ENCODE measurements at regions not wholly inside any gene's neighbourhood (a gene's known extent, or its start where the extent isn't known, plus 50 kb on each side); places are given as distances from the start of the nearest gene placed in this dataset.
"Not testable (repeated sequence)": the region's sequence is repeated elsewhere in the genome, so short reads cannot be mapped to it uniquely, and the experiment has no call there.

DNA sequence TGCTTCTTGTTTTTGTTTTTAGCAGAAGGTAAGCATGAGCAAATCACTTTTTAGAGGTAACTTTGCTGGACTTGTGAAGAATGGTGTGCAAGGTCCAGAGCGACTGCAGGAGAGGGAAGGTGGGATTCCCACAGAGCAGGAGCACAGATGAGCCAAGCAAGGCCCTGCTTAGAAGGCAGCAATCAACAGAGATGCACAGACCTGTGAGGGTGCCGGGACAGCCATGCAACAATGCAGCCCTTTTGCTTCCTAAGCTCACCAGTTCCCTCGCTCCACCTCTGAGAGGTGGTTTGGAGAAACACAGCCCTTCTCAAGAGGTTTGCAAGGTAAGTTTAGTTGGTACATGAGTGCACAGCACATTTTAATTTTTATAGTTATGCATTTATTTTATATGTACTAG, 85.1 kb upstream of the FBXO28 start:
- DNase-seq: not testable (repeated sequence)

DNA sequence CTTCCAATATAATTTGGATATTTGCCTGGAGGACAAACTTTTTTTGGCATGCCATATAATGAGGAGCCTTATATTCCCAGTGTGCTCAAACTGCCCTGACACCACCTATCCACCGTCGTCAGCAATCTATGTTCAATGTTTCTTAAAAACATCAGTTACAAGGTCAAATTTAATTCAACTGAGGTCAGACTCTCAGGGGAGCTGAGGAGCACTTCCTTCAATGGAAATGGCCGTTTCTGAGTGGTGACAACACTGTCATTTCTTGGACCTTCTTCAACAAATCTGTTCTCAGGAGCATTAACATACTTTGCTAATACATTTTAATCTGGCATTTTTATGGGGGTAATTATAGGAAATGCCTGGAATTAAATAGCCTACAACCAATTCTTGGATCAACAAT, 90.8 kb upstream of the FBXO28 start:
- DNase-seq: not testable (repeated sequence)

DNA sequence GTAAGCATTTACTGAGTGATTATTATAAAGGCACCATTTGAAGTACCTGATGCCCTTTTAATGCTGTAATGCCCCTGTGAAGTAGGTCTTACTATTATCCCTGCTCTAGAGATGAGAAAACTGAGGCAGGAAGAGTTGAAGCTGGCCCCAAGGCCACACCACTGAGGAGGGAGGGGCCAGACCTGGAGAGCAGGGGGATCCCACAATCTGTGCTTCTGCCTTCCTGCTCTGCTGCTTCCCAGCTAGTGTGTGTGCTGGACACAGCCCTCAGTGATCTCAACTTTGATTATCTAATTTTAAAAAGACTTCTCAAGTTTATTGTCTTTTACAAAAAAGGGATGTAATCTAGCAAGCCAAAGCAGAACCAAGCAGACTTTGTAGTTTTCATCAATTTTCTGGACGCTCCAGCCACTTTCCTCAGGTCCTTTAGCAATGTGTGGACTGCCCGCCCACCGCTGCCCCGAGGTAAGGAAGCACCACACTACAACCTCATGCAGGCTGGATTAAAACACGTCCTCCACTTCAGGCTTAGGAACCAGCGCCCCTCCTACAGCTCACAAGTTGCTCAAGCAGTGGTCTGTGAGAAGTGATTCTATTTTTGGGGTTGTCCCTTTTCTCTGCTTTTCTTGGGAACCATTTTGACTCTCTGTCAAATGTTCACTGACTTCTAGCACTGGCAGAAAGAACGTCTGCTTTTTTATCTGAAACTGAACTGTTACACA, 91.5 kb upstream of the FBXO28 start:
- not testable (repeated sequence) for DNase-seq

DNA sequence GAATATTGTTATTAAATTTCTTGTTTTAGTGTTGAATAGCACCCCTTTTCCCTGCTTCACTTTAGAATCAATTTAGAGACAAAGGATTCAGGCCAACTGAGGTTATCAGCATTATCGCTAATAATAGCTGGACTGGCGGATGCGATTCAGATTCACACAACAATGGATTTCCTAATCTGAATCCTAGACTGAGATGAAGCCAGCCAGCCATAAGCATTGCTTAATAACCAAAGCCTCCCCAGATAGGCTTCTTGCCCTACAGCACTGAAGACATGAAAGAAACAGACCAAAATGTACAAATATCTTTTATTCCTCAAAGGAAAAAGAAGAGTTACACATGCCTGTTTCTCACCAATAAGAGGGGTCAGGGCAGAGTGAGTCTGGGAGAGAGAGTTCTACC, 94.0 kb upstream of the FBXO28 start:
- DNase-seq: not testable (repeated sequence)

DNA sequence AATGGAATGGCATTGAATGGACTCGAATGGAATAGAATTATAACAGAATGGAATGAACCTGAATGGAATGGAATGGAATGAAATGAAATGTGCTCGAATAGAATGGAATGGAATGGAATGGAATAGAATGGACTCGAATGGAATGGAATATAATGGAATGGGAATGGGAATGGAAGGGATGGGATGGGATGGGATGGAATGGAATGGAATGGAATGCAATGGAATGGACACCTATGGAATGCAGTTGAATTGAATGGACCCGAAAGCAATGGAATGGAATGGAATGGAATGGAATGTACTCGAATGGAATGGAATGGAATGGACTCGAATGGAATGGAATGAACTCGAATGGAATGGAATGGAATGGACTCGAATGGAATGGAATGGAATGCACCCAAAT, 98.1 kb upstream of the FBXO28 start:
- not testable (repeated sequence) for DNase-seq

DNA sequence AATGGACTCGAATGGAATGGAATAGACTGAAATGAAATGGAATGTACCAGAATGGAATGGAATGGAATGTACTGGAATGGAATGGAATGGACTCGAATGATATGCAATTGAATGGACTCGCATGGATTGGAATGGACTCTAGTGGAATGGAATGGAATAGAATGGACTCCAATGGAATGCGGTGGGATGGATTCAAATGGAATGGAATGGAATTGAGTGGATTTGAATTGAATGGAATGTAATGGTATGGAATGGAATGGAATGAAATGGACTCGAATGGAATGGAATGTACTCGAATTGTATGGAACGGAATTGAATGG, 99.6 kb upstream of the FBXO28 start:
- no peak for DNase-seq

DNA sequence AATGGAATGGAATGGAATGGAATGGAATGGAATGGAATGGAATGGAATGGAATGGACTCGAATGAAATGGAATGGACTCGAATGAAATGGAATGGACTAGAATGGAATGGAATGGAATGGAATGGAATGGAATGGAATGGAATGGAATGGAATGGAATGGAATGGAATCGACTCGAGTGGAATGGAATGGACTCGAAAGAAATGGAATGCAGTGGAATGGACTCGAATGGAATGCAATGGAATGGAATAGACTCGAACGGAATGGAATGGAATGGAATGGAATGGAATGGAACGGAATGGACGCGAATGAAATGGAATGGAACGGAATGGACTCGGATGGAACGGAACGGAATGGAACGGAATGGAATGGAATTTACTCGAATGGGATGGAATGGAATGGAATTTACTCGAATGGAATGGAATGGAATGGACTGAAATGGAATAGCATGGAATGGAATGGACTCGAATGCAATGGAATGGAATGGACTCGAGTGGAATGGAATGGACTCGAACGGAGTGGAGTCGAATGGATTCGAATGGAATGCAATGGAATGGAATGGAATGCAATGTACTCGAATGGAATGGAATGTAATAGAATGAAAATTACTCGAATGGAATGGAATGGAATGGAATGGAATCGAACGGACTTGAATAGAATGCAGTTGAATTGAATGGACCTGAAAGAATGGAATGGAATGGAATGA, 100.1 kb upstream of the FBXO28 start:
- not testable (repeated sequence) for DNase-seq

DNA sequence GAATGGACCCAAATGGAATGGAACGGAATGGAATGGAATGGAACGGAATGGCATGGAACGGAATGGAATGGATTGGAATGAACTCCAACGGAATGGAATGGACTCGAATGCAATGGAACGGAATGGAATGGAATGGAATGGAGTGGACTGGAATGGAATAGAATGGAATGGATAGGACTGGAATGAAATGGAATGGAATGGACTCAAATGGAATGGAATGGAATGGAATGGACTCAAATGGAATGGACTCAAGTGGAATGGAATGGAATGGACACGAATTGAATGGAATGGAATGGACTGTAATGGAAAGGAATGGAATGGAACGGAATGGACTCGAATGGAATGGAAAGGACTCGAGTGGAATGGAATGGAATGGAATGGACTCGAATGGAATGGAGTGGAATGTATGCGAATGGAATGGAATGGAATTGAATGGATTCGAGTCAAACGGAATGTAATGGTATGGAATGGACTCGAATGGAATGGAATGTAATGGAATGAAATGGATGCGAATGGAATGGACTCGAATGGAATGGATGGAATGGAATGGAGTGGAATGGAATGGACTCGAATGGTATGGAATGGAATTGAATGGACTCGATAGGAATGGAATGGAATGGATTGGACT, 101.0 kb upstream of the FBXO28 start:
- not testable (repeated sequence) for DNase-seq

DNA sequence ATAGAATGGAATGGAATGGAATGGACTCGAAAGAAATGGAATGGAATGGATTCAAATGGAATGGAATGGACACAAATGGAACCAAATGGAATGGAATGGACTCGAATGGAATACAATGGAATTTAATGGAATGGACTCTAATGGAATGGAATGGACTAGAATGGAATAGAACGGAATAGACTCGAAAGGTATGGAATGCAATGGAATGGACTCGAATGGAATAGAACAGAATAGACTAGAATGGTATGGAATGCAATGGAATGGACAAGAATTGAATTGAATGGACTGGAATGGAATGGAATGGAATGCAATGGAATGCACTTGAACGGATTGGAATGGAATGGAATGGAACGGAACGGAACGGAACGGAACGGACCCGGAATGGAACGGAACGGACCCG, 101.7 kb upstream of the FBXO28 start:
- not testable (repeated sequence) for DNase-seq

DNA sequence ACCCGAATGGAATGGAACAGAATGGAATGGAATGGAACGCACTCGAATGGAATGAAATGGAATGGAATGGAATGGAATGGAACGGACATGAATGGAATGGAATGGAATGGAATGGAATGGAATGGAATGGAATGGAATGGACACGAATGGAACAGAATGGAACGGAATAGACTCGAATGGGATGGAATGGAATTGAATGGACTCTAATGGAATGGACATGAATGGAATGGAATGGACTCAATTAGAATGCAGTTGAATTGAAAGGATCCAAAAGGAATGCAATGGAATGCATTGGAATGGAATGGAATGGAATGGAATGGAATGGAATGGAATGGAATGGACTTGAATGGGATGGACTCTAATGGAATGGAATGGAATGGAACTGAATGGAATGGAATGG, 102.2 kb upstream of the FBXO28 start:
- not testable (repeated sequence) for DNase-seq

DNA sequence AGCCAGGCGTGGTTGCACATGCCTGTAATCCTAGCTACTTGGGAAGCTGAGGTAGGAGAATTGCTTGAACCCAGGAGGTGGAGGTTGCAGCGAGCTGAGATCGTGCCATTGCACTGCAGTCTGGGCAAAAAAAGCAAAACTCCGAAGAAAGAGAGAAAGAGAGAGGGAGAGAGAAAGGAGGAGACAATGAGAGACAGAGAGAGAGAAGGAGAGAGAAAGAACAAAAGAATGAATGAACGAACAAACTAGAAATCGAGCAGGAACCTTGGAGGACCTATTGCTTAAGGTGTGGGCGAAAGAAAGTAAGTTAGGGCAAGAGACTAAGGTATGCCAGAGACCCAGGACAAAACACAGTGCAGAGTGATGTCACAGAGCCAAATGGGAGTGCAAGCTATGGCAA, 102.8 kb upstream of the FBXO28 start:
- not testable (repeated sequence) for DNase-seq

DNA sequence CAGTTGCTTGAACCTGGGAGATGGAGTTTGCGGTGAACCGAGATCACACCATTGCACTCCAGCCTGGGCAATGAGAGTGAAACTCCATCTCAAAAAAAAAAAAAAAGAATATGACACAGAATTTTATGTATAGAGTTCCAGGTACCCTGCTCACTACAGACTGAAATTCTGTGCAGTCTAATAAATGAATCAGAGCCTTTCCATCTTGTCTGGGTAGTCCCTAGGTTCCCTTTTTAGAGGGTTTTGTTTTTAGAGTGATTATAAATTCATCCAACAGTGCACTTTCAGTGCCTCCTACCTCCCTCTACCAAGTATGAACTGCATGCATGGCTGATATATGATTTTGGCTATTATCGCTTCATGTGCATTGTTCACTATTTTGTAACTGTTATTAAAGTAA, 107.9 kb upstream of the FBXO28 start:
- not testable (repeated sequence) for DNase-seq

DNA sequence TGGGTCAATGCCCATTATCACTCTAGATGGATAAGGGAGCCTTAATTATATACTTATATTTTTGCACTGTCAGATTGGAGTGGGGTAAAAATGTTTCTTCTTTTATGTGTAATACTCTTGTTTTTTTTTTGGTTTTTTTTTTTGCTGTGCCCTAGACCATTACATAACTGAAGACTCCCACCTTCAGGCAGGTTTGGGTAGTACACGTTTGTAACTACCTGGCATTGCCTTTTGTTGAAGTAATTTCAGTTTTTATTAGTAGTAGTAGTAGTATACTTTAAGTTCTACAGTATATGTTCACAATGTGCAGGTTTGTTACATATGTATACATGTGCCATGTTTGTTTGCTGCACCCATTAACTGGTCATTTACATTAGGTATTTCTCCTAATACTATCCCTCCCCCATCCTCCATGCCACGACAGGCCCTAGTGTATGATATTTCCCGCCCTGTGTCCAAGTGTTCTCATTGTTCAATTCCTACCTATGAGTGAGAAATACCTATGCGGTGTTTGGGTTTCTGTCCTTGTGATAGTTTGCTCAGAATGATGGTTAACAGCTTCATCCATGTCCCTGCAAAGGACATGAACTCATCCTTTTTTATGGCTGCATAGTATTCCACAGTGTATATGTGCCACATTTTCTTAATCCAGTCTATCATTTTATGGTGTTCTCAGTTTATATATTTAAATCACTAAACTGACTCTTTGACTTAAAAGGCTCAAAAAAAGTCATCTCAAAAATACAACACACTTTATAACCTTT, 109.2 kb upstream of the FBXO28 start:
- not testable (repeated sequence) for DNase-seq

DNA sequence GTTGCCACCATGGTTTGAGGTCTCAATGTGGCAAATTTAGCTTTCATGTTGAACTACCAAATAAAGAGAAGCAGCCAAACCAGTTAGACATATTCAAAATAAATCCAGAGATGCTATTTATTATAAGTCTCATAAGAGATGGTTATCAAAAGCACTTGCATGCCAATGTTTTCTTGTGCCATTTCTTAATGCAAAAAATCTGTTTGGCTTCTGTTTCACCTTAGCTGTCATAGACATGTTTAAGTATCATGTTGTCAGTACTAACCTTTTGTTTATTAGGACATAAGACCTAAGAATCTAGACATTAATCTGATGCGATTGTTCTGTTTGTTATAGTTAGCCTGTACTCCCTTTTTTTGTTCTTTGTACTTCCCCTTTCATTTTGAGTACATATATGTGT, 110.0 kb upstream of the FBXO28 start:
- DNase-seq: not testable (repeated sequence)

DNA sequence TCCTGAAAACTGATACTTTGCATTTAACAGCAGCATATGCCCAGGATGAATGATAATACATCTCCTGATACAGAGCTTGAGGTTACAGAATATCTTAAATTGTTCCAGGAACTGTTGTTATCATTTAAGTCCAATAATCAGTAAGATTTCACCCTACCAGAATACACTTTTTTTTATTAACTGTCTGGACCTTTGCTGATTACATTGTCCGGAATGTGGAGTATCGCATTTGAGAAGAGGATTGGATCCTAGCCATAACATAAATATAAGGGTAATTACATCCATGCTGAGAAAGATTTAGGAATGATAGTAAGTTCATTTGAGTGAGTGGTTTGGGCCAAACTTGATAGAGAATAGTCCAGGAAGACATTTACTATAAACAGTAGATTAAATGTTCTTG, 112.2 kb upstream of the FBXO28 start:
- DNase-seq: not testable (repeated sequence)

DNA sequence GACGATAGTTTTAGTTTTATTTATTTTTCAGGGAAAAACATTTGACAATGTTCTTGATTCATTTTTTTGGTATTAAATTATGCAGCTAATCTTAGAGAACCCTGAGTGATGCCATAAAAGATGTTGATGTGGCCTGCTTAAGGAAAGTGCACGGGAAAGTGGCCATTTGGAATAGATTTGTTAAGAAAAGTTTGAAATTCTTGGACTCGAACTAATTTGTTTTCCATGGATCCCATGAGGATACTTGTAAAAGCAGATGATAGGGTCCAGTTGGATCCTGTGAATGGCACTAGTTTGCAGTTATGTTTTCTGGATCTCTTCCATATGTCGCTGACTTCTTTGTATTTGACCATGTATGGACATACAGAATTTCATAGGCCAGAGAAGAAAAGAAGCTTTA, 114.2 kb upstream of the FBXO28 start:
- DNase-seq: not testable (repeated sequence)

DNA sequence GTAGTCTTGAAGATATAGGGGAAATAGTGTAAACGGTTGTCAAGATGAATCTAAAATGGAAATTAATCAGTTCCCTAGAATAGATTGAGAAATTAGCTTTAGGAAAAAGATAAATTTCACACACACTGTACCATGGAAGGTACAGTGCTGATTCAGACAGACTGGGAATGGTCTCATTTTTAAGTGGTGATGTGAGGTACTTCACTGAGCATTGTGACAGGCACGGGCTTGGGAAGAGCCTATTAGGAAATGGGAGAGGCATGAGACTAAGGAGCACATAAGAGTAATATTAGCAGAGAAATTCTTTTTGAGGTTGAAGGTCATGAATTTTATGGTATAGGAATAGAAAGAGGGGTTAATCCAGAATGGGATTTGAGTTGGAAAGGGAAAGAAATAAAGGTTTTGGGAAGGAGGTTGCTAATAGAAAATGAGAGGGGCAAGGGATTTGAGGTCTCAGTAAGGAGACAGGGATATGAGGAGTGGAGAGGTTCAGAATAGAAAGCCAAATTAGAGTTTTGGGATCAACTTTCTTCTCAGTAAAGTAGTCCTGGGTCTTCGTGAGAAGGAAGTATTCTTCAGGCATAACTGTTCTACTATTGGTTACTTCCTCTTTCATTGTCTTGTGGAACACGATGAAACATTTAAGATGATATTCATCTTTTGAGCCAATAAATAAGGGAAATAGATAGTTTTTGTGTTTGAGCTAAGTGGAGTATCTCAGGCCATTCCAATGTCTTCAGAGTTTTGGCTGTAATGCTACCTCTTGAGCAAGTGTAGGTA, 115.0 kb upstream of the FBXO28 start:
- DNase-seq: not testable (repeated sequence)

DNA sequence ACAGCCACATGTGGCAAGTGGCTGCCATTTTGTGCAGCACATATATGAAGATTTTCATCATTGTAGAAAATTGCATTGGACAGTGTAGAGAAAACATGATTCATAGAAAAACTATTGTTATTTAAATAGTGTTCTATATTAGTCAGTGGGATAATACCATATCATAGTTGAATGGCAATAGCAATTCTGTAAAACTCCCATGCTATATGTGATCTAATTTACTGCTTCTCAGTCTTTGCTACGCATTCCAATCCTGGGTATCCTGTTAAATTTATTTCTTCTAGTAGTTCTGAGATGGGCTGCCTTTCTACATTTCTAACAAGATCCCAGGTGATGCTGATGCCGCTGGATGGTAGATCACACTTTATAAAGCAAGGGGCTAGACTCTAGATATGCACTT, 117.5 kb upstream of the FBXO28 start:
- not testable (repeated sequence) for DNase-seq

DNA sequence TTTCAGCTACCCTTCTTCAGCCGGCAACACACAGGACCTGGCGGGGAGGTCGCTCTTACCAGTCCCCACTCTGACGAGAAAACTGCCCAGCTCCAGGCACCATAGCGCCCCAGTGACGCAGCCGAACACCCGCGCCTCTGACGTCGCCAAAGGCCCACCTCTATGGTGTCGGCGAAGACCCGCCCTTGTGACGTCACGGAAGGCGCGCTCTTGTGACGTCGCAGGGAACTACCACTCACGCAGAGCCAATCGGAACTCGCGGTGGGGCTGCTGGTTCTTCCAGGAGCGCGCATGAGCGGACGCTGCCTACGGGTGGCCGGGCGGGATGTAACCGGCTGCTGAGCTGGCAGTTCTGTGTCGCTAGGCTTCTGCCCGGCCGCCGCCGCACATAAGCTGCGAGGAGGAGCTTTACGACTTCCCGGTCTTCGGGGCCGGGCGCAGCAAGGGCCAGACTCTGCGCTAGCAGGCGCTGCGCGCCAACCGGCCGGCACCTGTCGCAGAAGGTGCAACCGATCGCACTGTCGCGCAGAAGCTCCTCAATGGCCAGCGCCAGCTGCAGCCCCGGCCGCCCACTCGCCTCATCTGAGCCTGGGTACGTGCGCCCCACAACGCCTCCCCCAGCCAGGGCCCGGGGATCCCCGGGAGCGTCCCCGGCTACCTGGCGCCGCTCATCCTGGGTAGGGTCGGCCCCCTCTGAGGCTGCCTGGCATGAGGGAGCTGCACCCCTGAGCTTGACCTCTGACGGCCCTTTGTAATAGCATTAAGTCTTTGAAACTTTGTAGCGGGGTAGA, 121.3 kb upstream of the FBXO28 start:
- DNase-seq: peak; percentile 96

DNA sequence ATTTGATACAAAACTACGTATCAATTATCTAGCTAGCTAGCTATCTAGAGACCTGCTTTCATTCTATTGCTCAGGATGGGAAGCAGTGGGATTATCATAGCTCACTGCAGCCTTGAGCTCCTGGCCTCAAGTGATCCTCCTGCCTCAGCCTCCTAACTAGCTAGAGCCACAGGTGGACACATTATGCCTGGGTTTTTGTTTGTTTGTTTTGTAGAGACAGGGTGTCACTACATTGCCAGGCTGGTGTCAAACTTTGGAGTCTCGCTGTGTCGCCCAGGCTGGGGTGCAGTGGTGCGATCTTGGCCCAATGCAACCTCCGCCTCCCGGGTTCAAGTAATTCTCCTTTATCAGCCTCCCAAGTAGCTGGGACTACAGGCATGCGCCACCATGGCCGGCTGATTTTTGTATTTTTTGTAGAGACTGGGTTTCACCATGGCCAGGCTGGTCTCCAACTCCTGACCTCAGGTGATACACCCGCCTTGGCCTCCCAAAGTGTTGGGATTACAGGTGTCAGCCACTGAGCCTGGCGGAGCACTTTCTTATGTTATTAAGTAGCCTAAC, 122.5 kb upstream of the FBXO28 start:
- not testable (repeated sequence) for DNase-seq

DNA sequence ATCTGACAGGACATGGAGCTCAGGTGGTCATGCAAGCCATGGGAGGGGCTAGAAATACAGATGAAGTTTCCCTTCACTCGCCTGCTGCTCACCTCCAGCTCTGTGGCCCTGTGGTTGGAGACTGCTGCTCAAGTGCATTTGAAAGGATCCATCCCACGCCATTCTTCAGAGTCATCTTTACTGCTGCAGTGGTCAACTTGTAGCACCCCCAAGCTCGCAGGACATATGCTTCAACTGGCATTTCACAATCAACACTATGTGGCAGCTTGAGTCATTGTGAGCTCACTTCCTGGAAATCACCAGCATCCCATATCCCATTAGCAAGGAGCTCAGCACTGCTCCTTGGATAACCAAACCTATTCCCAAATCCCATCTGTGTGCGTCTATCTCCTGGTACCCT, 116.2 kb upstream of the TP53BP2 start:
- peak; percentile 18 for DNase-seq

All from T1000 (cell line).